ENCODE measurements at regions not wholly inside any gene's neighbourhood (a gene's known extent, or its start where the extent isn't known, plus 50 kb on each side); places are given as distances from the start of the nearest gene placed in this dataset.

DNA sequence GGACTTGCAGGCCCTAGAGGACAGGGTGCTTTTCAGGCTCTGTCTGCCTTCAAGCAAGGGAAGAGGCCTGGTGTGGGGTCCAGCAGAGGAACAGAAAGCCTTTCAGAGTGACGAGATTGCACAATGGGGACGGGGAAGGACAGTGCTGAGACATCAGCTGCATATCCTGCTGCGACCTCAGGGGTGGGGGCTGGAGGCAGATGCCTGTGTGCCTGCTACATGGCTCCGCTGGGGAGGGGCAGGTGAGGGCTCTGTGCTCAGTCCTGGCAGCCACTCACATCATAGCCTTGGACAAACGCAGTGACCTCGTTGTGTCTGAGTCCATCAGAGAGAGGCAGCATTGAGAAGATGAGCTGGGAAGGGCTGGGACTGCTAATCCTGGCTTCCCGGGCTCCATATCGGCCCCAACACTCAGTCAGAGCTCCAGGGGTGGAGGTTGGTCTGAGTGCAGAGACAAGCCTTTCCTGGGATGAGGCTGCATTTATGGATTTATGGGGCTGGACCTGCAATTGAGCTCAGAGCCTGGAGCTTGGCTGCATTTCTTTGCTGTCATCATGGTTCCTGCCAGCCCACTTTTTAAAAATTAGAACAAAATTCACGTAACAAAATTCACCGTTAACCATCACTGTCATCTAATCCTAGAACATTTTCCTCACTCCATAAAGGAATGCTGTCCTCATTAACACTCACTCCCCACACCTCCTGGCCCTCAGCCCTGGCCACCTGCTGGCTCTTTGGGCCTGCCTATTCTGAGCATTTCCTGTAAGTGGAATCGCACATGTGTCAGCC lies 196.9 kb upstream of the SLC24A3 start:
- no peaks in the 10 kb centered on the region for H3K4me1 Mint-ChIP-seq
- H3K27ac Mint-ChIP-seq: no peak overlapping the region
- no peak overlapping the region for H3K4me3 Mint-ChIP-seq
- ChIA-PET POLR2A (no interaction called here), CTCF (no interaction called here)
- DNase-seq: no peak
- H3K27me3 Mint-ChIP-seq: no peaks in the 10 kb centered on the region
- no peaks in the 10 kb centered on the region for H3K36me3 Mint-ChIP-seq (ENCODE audit: low read depth)
- no peaks in the 10 kb centered on the region for H3K9me3 Mint-ChIP-seq

- POLR2A ChIA-PET: no interaction called here
- CTCF ChIA-PET: no interaction called here
- H3K4me1 Mint-ChIP-seq: no peaks in the 10 kb centered on the region
- no peak overlapping the region for H3K4me3 Mint-ChIP-seq
- H3K36me3 Mint-ChIP-seq (ENCODE audit: low read depth): no peaks in the 10 kb centered on the region
- H3K27me3 Mint-ChIP-seq: no peaks in the 10 kb centered on the region
- H3K27ac Mint-ChIP-seq: no peak overlapping the region
- no peak for DNase-seq
- H3K9me3 Mint-ChIP-seq: no peaks in the 10 kb centered on the region
Measured at GRCh38 chr20:19016140-19016497, 196.3 kb upstream of the SLC24A3 start.

DNA sequence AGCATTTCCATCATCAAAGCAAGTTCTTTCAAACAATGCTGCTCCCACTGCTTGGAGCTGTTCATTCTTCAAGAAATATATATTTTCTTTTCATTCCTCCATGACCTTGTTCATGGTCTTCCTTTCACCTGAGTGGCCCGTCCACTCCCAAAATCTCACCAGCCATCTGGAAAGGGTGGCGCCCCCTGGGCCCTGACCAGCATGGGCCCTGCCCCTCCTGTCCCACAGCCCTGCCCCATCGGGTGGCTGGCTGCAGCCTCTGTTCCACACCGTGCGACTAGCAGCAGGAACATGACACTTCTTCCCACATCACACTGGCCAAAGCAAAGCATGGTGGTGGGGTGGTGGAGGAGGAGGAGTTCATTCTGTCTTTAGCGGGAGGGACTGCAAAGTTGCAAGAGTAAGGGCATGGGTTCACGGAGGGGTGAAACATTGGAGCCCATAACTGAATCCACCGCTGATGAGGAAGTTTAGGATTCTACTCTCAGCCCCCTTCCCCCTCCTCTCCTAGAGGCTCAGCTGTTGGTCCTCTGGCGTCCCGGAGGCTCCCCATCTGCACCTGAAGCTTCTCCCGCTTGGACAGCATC lies 195.2 kb upstream of the SLC24A3 start:
- POLR2A ChIA-PET: no interaction called here
- no peaks in the 10 kb centered on the region for H3K4me1 Mint-ChIP-seq
- H3K36me3 Mint-ChIP-seq (ENCODE audit: low read depth): no peaks in the 10 kb centered on the region
- CTCF ChIA-PET: no interaction called here
- H3K27me3 Mint-ChIP-seq: no peaks in the 10 kb centered on the region
- no peak for DNase-seq
- H3K9me3 Mint-ChIP-seq: no peaks in the 10 kb centered on the region
- H3K27ac Mint-ChIP-seq: no peak overlapping the region
- no peak overlapping the region for H3K4me3 Mint-ChIP-seq

DNA sequence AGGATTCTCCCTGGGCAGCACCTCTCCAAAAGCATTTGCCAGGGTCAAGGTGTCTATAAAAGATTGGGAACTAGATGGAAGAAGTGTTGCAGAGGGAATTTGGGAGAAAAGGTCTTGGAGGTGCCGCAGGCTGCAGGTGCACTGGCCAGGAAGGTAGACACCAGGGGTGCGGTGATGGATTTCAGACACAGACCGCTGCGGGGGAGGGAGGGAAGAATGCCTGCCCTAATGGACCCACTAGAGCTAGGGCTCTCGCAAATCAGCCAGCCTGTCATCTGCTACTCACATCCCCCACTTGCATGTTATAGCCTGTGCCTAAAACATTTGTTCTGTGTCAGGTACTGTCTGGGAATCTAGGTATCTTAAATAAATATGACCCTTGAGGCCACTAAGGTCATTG lies 193.6 kb upstream of the SLC24A3 start:
- ChIA-PET POLR2A (no interaction called here), CTCF (no interaction called here)
- no peaks in the 10 kb centered on the region for H3K9me3 Mint-ChIP-seq
- H3K4me3 Mint-ChIP-seq: no peak overlapping the region
- no peaks in the 10 kb centered on the region for H3K27me3 Mint-ChIP-seq
- H3K4me1 Mint-ChIP-seq: no peaks in the 10 kb centered on the region
- DNase-seq: no peak
- no peak overlapping the region for H3K27ac Mint-ChIP-seq
- no peaks in the 10 kb centered on the region for H3K36me3 Mint-ChIP-seq (ENCODE audit: low read depth)

DNA sequence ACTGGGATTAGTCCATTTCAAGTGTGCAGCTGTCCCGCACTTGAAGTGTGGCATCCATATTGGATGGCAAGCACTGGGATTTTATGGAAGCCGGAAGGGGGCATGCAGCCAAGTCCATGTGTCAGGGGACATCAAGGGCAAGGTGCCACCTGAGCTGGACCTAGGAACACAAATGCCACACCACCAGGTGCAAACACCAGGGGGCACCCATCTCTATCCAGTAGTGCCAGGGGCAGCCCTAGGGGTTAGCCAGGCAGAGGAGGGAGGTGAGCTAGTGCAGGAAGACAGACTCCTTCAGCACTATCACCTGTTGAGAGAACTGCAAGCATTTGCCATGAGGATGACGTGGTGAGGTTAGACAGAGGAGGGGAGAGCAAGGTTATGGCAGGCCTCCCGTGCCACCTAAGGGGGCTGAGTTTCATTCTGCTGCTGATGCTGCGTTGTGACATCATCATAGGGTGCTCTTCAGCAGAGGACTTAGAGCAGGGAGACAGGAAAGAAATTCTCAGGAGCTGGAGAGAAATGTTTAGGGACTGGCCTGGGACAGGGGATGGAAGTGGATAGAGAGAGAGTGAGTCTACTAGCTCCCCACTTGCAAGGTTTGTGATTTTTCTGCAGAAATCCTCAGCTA lies 192.6 kb upstream of the SLC24A3 start:
- ChIA-PET POLR2A (no interaction called here), CTCF (interaction anchor here (0.9 kb wide), 1 partner anchor 46 kb away, joined by 3 read pairs; no protein-coding TSS in a partner anchor)
- Mint-ChIP-seq H3K27ac (no peak overlapping the region), H3K4me1 (no peaks in the 10 kb centered on the region), H3K9me3 (no peaks in the 10 kb centered on the region), H3K36me3 (ENCODE audit: low read depth) (no peaks in the 10 kb centered on the region), H3K4me3 (no peak overlapping the region), H3K27me3 (no peaks in the 10 kb centered on the region)
- no peak for DNase-seq

- no peaks in the 10 kb centered on the region for H3K36me3 Mint-ChIP-seq (ENCODE audit: low read depth)
- H3K4me1 Mint-ChIP-seq: no peaks in the 10 kb centered on the region
- no peak for DNase-seq
- no peaks in the 10 kb centered on the region for H3K9me3 Mint-ChIP-seq
- POLR2A ChIA-PET: no interaction called here
- H3K27ac Mint-ChIP-seq: no peak overlapping the region
- H3K27me3 Mint-ChIP-seq: no peaks in the 10 kb centered on the region
- CTCF ChIA-PET: interaction anchor here (0.7 kb wide), 1 partner anchor 356 kb away, joined by 3 read pairs; no protein-coding TSS in a partner anchor
- H3K4me3 Mint-ChIP-seq: no peak overlapping the region
Measured at GRCh38 chr20:19021406-19022117, 190.9 kb upstream of the SLC24A3 start.

GRCh38 chr20:19022118-19022575 lies 190.3 kb upstream of the SLC24A3 start:
- Mint-ChIP-seq H3K4me1 (no peaks in the 10 kb centered on the region), H3K4me3 (no peak overlapping the region), H3K36me3 (ENCODE audit: low read depth) (no peaks in the 10 kb centered on the region), H3K27me3 (no peaks in the 10 kb centered on the region), H3K27ac (no peak overlapping the region), H3K9me3 (no peaks in the 10 kb centered on the region)
- ChIA-PET CTCF (interaction anchor here (0.7 kb wide), 1 partner anchor 356 kb away, joined by 3 read pairs; no protein-coding TSS in a partner anchor), POLR2A (no interaction called here)
- no peak for DNase-seq

DNA sequence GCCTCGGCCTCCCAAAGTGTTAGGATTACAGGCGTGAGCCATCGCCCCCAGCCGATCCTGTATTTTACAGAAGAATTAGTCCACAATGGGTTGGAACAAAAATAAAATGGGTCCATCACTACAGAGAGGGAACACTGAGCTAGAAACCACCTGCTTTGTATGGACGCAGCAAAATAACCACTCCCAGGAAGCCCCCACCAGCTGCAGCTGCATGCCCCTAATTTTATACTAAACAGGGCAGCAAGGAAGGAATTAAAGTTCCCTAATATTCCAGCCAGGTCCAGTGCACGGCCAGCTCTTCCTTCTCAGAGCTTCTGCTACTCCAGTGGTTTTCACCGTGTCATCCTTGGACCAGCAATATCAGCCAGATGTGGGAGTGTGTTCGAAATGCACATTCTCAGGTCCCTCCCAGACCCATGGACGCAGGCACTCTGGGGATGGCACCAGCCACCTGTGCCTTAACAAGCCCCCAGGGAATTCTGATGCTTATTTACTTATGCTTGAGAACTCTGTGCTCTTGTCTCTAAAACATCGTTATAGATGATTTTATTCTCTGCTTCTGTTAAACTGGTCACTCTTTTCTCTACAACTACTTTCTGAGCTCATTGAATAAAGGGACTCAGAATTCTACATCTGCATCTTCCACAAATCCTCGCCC lies 189.5 kb upstream of the SLC24A3 start:
- H3K4me3 Mint-ChIP-seq: no peak overlapping the region
- no peaks in the 10 kb centered on the region for H3K4me1 Mint-ChIP-seq
- ChIA-PET POLR2A (no interaction called here), CTCF (no interaction called here)
- H3K27me3 Mint-ChIP-seq: no peaks in the 10 kb centered on the region
- no peaks in the 10 kb centered on the region for H3K36me3 Mint-ChIP-seq (ENCODE audit: low read depth)
- DNase-seq: no peak
- no peak overlapping the region for H3K27ac Mint-ChIP-seq
- H3K9me3 Mint-ChIP-seq: no peaks in the 10 kb centered on the region

- no peaks in the 10 kb centered on the region for H3K36me3 Mint-ChIP-seq (ENCODE audit: low read depth)
- DNase-seq: no peak
- ChIA-PET CTCF (interaction anchor here (0.5 kb wide), 1 partner anchor 232 kb away, joined by 4 read pairs; no protein-coding TSS in a partner anchor), POLR2A (no interaction called here)
- H3K4me3 Mint-ChIP-seq: no peak overlapping the region
- H3K4me1 Mint-ChIP-seq: no peaks in the 10 kb centered on the region
- no peak overlapping the region for H3K27ac Mint-ChIP-seq
- H3K9me3 Mint-ChIP-seq: no peaks in the 10 kb centered on the region
- no peaks in the 10 kb centered on the region for H3K27me3 Mint-ChIP-seq
Measured at GRCh38 chr20:19024296-19025035, 188.0 kb upstream of the SLC24A3 start.

GRCh38 chr20:19025430-19026120 lies 186.9 kb upstream of the SLC24A3 start:
- H3K4me3 Mint-ChIP-seq: no peak overlapping the region
- no peak overlapping the region for H3K27ac Mint-ChIP-seq
- H3K27me3 Mint-ChIP-seq: no peaks in the 10 kb centered on the region
- H3K4me1 Mint-ChIP-seq: no peaks in the 10 kb centered on the region
- H3K9me3 Mint-ChIP-seq: no peaks in the 10 kb centered on the region
- ChIA-PET POLR2A (no interaction called here), CTCF (no interaction called here)
- H3K36me3 Mint-ChIP-seq (ENCODE audit: low read depth): no peaks in the 10 kb centered on the region
- no peak for DNase-seq

DNA sequence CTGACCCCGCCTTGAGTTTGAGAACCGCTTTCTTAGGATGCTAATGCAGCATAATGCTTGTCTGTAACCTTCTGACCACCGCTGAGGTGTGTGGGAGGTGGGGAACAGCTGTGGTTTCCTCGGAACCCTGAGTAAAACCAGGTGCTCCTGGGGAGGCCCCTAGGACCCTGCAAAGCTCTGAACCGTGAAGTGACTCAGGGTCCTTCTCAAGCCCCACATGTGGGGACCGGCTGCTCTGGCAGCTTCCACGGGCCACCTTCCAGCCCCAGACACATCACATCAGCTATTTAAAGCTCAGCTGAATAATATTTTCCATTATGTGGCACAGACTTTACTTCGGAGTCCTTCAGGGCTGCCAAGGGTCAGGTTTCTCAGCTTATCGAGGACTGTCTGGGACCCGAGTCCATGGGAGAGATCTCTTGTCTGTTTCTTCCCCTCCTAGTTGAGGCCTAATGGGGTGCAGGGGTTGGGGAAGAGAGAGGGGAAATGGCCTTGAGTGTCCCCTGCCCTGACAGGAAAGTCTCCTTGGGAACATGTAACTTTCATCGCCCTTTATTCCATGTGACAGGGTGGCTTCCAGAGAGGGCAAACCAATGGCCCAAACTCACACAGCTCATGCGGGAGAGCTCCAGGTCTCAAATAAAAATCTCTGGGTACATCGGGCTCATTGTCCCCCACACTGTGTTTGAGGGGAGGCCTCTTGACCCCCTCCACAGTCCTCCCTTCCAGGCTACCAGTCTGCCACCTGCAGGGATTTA lies 186.1 kb upstream of the SLC24A3 start:
- no peak overlapping the region for H3K27ac Mint-ChIP-seq
- H3K36me3 Mint-ChIP-seq (ENCODE audit: low read depth): no peaks in the 10 kb centered on the region
- ChIA-PET CTCF (no interaction called here), POLR2A (no interaction called here)
- no peak overlapping the region for H3K4me3 Mint-ChIP-seq
- H3K4me1 Mint-ChIP-seq: no peaks in the 10 kb centered on the region
- DNase-seq: no peak
- no peaks in the 10 kb centered on the region for H3K27me3 Mint-ChIP-seq
- H3K9me3 Mint-ChIP-seq: no peaks in the 10 kb centered on the region

Measured in activated CD4-positive, alpha-beta T cell treated with anti-CD3 and anti-CD28 coated beads, Interleukin-2, amount 10 ng/mL, durations not matched to agents 7 days and 5 days (primary cell).